ENCODE measurements at regions not wholly inside any gene's neighbourhood (a gene's known extent, or its start where the extent isn't known, plus 50 kb on each side); places are given as distances from the start of the nearest gene placed in this dataset.

DNA sequence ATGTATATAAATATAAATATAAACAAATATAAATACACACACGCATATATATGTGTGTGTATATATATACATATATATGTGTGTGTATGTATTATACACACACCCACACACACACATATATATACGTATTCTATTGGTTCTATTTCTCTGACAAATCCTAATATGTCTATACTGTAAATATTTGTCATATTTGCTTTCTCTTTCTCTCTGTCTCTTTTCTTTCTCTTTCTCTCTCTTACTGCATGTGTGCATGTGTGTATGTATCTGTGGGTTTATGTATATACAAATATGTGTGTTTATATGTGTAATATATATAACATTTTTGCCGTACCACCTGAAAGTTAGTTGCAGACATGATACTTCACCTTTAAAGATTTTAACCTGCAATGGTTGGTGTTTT is 174.2 kb upstream of the PLEKHG7 start:
- DNase-seq, result no peak

DNA sequence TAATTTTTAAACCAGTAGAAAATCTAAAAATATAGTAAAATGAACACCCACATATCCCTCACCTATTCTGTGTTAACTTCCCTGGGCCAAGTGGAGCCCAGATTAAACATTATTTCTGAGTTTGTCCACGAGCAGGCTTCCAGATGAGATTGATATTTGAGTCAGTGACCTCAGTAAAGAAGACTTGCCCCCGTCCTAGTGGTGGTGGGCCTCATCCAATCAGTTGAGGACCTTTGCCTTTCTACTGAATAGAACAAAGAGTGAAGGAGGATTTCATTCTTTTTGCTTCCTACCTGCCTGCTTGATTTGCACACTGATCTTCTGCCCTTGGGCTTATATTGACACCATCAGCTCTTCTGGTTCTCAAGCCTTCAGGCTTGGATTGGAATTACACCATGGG is 174.7 kb upstream of the PLEKHG7 start:
- DNase-seq, result no peak

DNA sequence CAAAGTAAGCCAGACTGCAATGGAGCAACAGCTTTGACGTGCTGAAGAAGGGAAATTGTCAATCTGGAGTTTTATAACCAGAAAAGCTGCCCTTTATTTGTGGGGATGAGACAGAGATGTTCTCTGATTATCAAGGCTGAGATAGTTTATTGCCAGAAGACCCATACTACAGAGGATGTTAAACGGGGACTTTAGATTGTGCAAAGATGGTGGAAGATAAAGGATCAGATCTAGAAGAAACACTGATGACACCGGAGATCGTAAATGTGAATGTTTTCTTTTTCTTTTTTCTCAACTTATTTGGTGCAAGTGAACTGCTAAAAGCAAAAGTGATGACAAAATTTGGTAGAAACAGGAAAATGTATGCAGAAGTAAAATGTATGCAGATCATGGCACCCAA is 178.3 kb upstream of the PLEKHG7 start:
- no peak for DNase-seq

DNA sequence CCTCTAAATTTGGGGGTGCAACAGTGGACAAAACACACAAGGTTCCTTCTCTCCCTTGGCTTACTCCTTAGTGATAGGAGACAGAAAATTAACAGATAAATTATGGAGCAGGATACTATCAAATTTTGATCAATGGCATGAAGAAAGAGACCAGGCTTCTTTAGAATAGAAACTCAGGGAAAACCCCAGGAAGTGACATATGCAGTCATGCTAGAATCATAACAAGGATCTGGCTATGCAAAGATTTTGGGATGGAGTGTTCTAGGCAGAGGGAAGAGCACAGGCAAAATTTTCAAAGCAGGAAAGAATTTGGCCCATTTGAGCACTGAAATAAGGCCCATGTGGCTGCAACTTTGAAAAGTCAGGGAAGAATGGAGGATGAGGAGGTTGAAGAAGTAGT is 182.3 kb upstream of the PLEKHG7 start:
- no peak for DNase-seq

DNA sequence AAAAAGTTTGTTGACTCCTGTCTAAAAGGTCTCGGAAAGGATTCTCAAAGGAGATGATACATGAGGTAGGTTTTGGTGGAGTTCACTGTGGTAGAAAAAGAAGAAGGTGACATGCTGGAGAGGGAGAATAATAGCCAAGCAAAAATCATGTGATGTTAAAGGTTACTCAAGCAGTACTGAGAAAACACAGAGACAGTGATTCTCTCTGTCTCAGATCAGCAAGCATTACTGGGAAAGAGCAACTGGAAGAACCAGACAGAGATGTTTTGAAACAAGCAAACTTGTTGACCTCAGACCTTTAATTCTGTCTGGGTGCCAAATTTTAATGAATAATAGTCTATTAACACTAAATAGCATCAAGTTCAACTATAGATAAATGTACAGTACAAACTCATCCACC is 183.5 kb upstream of the PLEKHG7 start:
- DNase-seq, result no peak

DNA sequence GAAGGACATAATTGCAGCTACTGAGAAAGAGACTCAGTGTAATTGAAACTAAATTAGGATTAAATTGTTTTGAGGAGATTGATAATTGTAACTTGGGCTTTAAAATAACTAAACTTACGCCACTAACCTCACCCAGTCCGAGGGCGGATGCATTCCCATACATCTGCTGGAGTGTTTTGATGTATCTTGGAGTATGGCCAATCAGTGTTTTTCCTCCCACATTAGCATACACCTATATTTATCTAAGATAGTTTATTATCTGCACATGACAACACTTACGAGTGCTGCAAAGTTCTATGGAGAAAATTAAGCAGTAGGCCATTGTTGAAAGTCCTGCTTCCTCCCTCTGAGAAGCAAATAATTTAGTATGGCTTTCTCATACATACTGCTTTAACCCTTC is 184.7 kb upstream of the PLEKHG7 start:
- no peak for DNase-seq

DNA sequence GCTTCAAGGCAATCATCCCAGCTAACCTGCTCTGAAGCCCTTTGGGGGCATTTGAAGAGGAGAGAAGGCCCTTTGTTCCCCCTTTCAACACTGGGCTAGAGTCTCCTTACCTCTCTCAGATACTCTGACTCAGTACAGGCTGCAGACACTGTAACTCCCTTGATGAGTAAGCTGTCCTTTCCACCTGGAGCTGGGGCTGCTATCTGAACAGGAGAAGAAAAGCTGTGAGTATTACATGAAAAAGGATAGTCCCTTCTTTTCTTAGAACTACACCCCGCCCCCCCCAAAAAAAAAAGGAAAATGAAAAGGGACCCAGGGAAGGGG is 186.6 kb upstream of the PLEKHG7 start:
- no peak for DNase-seq

DNA sequence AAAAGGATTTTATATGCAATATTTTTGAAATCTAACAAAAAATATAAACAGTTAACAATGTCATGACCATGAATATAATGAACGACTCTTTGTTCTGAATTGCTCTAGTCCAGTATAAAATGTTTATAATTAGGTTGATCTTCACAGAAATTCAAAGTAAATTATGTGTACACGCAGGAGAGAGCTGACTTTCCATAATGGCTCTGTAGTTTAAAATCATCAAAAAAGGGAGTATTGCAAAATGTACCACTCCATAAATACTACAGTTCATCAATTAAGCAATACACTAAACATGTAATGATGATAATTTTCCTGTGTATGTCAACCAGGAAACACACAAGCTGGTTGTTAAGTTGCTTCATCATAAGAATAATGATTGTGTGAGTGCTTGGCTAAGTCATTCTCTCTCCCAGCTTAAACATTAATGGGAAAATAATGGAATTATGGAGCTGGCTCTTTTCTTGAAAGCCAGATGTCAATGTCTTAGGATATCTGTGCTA is 189.5 kb upstream of the PLEKHG7 start:
- DNase-seq, result no peak

DNA sequence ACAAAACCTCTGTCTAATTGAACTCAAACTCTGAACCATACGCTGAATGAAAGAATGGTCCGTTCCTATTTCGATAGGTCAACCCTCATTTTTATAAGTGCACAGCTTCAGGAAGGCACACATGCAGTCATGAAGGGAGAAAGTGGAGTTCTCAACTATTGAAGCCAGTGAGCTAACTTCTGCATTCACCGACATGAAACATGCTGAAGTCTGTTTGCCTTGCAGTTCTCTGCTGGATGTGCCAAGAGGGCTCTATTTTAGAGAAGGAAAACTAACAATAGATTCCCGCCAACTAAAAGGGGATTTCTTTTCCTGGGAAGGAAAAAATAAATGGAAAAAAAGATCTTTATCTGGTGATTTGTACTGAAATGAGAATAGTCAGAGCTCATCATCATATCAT is 191.0 kb upstream of the PLEKHG7 start:
- DNase-seq, result no peak

DNA sequence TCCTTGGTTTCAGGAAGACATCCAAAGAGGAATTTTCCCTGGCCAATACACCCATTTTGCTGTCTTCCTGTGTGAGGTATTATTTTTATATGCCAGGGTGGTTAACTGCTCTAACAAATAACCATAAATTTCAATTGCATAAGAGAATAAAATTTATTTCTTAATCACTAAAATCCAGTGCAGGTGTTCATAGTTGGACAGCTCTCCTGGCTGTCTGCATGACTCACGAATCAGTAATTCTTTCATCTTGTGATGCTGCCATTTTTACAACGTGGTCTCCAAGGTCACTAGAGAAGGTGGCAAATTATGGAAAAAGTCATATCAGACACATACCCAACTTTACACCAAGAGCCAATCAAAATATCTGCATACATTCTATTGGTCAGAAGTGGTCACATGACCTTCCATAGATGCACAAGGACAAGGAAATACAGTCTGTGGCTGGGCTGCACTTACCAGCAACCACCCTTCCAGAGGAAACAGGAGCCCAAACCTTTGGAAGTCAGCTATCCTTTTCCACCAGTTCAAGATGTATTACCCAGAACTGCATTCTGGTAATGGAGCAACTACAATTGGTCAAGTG is 193.5 kb upstream of the PLEKHG7 start:
- no peak for DNase-seq

DNA sequence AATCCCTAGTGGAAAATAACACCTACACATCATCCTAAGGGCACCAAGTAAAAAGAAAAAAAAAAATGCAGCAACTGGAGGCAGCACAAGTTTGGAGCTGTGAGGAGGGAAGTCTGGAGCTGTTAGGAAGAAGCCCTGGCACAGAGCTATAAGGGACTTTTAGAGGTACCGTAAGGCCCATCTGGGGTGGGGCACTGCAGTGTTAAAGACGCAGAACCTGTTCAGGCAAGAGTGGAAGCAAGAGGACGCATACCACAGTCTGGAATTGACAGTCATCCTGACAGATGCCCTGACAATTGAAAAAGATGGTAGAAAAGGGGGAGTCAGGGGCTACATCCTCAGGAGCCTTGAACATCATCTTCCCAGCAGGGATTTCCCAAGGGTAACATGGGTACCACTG is 195.9 kb upstream of the PLEKHG7 start:
- no peak for DNase-seq

DNA sequence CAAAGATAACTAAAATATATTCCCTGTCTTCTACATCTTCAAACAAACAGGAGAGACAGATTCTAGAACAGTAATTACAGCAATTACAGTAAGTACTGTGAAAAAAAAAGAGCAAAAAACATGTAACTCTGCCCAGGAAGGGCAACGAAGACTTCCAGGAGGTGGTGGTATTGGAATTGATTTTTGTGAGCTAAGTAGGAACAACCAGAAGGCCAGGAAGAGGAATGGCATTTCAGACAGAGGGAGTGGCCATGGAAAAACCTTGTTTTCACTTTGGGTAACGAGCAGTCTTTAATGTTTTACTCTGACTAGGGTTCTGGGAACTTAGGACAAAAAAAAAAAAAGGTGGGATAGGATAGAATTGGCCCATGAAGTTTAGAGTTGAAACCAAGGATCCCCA is 196.3 kb upstream of the PLEKHG7 start:
- no peak for DNase-seq

DNA sequence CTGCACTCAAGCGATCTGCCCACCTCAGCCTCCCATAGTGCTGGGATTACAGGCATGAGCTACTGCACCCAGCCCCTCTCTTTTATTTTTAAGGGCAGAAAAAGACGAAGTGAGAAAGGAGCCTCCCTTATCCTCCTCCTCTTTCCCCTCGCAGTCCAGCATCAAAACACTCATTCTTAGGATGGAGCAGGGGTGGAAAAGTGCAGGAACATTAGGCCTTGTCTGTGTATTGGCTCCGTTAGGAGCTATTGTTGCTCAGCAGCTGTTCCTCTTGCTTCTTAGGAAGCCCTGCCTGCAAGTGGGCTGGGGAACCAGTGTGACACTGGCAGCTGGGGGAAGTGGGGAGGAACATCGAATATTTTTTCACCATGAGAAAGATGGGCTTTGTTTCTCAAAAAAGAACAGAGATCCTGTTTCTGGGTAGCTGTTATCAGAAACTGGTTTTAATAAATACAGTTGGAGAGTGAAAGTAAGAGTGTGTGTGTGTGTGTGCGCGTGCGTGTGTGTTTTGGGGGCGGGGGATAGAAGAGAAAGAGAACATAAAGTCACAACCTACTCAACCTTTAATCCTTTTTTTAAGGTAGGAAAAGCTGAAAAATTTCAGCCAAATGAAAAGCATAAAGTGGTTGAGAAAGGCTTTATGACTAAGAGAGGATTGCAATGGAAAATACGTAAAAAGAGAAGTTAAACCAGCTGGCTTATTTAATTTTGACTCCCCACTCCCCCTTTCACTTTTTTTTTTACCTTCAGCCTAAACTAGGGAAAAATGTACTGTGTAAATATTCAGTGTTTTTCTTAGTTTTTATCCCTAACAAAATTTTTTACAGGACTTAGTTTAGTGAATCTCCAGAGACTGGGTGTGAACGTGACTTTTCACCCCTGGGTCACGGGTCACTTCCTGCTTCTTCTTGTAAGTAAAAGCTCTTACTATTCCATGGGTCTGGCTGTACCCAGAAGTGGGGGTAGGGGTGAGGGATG is 197.2 kb upstream of the PLEKHG7 start:
- no peak for DNase-seq

DNA sequence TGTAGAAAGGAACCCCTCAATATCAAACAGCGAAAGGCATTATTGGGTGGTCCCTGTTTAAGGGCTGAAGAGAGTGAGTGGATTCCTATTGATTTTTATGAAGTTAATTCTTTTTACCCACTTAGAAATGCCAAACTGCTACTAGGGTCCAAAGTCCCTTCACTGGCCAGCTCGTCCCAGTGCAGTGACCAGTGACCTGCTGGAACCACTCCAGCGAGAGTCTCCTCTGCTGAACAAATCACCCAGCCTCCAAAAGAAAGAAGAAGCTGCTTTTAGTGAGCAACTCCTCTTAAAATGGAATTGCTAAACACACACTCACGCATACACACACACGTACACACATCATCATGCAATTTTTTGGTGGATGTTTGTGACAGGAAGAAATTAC is 198.2 kb upstream of the PLEKHG7 start:
- DNase-seq, result no peak

DNA sequence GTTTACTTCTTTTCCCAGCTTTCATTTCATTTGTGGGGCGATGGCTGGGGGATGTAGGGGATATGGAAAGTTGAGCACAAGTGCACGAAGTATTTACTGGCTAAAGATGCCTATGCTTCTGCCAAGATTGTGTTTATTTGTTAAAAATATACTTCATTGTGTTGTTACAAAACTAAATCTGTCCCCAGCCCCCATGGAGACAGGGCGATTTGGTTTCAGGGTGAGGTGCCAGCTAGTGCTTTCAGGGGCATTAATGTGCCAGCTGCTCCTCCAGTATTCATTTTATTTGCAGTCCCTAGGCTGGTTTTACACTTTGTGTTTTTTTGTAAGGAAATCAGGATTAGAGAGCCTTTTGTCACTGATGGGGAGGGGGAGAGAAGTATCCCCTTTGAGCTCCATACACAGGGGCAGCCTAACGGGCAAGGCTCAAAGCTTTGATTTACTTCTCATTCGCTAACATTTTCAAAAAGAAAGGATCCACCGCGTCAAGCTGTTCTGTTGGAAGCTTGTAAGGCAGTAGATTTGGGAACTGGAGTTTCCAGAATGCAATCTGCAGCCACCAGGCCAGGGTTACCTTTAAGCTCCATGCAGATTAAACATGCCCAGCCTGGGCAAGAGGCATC is 198.7 kb upstream of the PLEKHG7 start:
- DNase-seq, result no peak

DNA sequence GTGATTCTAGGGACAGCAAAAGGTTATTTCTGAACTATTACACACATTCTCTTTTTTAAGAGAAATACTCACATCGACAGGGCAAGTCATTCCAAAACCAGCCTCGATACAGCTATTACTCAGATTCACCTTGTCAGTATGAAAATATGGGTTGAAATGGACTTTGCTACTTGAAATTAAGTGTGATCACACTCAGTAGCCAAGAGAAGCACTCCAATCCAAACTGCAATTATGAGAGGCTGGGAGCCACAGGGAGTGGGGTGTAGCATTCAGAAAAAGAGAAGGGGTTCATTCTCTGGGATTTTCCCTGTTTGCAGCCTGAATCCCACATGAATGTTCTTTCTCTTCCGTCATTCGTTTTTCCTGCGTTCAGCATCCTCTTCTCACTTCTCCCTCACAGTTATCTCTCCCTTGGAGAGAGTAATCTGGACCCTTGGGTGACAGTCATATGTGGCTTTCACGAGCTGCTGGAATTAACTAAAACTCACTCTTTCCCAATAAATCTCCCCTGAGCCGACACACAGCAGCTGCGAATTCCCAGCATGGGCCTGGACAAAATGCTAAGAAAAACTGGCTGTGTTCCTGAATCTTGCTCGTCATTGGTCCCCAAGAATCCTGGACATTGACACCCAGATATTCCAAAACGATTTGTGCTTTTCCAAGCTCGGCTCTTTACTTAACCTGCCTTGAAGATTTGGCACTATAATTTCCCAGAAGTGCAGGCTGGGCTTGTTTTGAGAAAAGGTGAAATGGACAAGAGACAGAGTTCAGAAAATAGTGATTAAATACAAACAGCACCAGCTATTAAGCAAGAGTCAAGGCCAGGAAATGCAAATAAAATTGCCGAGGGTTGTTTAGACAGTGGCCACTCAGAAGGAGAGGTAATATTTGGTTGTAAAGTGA is 199.5 kb upstream of the PLEKHG7 start:
- DNase-seq, result no peak

DNA sequence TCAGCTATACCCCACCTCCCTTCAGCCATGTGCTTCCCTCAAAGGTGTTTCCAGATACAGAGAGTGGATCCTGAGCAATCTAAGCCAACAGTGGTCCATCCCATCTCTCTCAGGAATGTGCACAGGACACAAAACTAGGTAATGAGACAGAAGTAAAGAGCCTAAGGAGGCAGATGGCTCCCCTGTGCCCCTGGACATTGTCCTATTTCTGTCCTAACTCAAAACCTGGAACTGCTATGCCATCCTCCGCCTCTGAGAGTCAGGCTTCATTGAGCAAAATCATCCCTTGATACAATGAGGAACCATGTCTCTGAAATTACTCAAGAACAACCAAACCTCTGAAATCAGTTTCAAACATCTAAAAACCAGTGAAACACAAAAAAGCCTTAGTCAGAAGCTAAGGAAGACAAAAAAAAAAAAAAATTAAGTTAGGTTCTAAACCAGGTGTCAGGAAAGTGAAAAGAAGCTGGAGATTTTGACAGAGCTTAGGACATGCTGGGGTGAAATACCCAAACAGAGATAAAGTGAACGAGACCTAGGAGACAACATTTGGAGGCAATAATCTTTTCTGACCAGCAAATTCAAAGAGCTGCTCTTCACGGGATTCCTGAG is 200.3 kb upstream of the PLEKHG7 start:
- no peak for DNase-seq

DNA sequence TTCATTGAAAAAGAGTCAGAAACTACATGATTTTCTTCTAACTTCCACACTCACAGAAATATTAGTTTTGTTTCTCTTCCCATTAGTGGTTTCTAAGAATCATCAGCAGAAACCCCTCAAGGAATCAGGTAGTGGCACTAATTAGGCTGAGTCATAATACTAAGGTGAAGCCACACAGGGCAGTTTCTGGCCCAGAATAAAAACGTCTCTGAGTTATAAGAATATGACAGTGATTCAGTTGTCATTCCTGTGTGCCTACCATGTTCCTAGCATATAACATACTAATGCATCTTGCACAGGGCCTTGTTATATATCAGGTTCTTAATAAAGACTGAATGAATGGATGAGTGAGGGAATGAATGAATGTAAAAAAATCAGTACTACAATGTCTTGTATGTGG is 206.0 kb upstream of the PLEKHG7 start:
- DNase-seq, result no peak

DNA sequence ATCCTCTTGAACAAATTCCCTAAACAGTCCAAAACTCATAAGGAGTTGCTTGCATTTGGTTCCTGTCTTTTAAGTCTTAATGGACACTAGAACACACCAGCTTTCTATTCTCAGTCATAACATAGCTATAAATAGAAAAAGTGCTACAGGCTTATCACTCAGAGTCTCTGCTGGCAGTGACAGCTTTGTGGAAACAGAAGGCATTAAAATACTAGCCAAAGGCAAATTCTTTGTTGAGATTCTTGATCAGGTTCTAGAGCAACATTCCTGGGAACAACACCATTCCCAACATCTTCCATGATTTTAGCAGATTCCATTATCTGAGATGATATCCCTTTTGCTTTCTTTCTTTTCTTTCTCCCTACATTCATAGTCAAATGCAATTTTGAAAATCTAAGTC is 207.7 kb upstream of the PLEKHG7 start:
- no peak for DNase-seq

DNA sequence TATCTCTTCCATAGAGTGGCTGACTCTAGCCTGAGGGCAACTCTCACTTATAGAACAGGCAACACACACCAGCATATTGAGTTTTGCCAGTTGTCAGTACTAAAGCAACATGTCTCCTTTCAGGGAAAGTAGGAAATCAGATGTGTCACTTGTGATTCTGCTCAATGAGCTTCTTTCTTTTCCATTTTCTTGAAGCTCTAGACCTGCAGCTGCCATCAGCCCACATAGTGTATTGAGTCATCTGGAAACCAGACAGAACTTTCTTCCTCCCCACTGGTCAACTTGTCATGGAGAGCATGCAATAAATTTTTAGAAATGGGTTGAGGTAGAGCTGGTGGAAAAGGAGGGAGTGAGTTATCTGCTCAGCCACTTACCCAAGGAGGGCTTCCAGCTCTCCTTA is 209.0 kb upstream of the PLEKHG7 start:
- DNase-seq, result no peak

DNA sequence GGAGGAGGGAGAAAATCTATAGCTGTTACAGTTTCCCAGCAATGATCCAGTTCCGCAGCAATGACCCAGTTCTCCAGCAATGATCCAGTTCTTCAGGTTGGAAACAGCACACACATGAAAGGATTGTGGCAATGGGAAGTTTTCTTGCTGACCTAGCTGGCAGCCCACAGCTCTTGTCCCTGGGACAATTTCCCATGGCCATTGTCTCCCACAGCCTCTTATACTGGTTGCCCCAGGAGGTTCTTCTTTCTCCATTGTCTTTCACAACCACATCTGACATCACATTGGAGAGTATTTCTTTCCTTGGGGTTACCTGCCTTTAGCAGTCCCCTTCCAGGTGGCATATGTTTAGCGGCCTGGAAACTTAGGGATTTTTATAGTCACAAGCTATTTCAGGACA is 209.8 kb upstream of the PLEKHG7 start:
- DNase-seq, result no peak

DNA sequence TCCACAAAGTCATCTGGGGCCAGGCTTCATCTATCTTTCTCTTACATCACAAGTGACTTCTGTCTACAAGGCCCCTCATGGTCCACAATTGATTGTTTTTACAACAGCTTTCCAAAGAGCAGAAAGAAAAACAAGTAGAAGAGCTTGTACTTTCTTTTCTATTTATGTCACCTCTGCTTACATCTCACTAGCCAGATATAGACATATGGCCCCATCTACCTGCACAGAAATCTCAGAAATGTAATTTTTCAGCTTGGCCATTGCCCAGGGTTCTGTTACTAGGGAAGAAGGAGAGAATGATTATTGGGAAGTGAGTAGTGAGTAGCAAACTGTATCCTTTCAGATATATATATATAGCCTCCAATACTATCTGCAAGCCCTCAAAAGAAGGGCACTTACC is 210.5 kb upstream of the PLEKHG7 start:
- DNase-seq, result no peak

DNA sequence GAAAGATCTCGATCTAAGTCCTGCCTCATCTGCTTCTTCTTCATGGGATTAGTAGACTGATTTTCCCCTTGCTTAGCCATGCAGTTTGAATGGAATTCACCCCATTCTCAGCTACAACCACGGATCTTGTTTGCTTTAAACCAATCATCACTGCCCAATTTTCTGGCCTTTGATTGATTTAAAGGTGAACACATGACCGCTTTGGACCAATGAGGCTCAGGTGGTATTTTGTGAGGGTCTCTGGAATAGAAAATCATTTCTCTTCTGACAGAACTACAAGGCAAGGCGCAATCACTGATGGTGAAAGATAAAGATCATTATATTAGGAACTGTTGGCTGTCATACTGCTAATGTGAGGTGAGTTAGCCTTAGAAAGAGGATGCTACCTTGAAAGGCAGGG is 213.0 kb upstream of the PLEKHG7 start:
- DNase-seq, result no peak

All from NCI-H187 treated with DMSO at 0.1 percent for 48 hours (cell line).